Bronchial epithelial cell (primary cell): ENCODE measurements at regions not wholly inside any gene's neighbourhood (a gene's known extent, or its start where the extent isn't known, plus 50 kb on each side); places are given as distances from the start of the nearest gene placed in this dataset.

Experiments used
- DNase-seq: peaks from one replicate; pipeline ENCODE4 v3.0.0-alpha.2; 2010; ENCODE audit warnings: low read depth
- FAIRE-seq: peaks from 2 replicates; lab custom pipeline; 2011; peaks lifted over from hg19 to GRCh38; lab: Jason Lieb, UNC
- H3K27me3 ChIP-seq: 2 replicates; pipeline ENCODE4 v1.5.1; 2011; ENCODE audit warnings: low read length; ENCODE audit not compliant: control insufficient read depth, insufficient read depth
- H3K36me3 ChIP-seq: 2 replicates; pipeline ENCODE4 v1.5.1; 2011; ENCODE audit warnings: low read length; ENCODE audit not compliant: control insufficient read depth, insufficient read depth
- H3K4me3 ChIP-seq: 2 replicates; pipeline ENCODE4 v1.5.1; 2011; ENCODE audit warnings: mild to moderate bottlenecking, low read depth, low read length, control low read depth
- CTCF ChIP-seq: IDR thresholded peaks from 2 replicates; pipeline ENCODE4 v1.5.1; 2011; ENCODE audit warnings: mild to moderate bottlenecking, moderate library complexity, low read length, control low read depth, inconsistent platforms; ENCODE audit not compliant: insufficient read depth, severe bottlenecking

- DNase-seq (no peak), FAIRE-seq (no peak)
- TF ChIP-seq CTCF = no peak
- Histone ChIP-seq H3K36me3 (no peaks in the 10 kb centered on the region), H3K27me3 (no peaks in the 10 kb centered on the region), H3K4me3 (no peak overlapping the region)
Observed at GRCh38 chr5:148759101-148759500, 67.3 kb upstream of the ADRB2 start.

GRCh38 chr5:148760945-148761638 is 65.3 kb upstream of the ADRB2 start:
- Histone ChIP-seq H3K36me3 (no peaks in the 10 kb centered on the region), H3K4me3 (no peak overlapping the region), H3K27me3 (no peaks in the 10 kb centered on the region)
- TF ChIP-seq CTCF = no peak
- no peak for DNase-seq
- no peak for FAIRE-seq

- no peak for TF ChIP-seq CTCF
- no peak overlapping the region for H3K4me3 ChIP-seq
- DNase-seq (no peak), FAIRE-seq (no peak)
- H3K27me3 ChIP-seq = no peaks in the 10 kb centered on the region
- H3K36me3 ChIP-seq = no peaks in the 10 kb centered on the region
Observed at GRCh38 chr5:148763996-148764395, 62.4 kb upstream of the ADRB2 start.

- no peak for TF ChIP-seq CTCF
- Histone ChIP-seq H3K27me3 (no peaks in the 10 kb centered on the region), H3K4me3 (no peak overlapping the region), H3K36me3 (no peaks in the 10 kb centered on the region)
- DNase-seq (no peak), FAIRE-seq (no peak)
Observed at GRCh38 chr5:148765061-148765460, 61.4 kb upstream of the ADRB2 start.

GRCh38 chr5:148768806-148769415 is 57.5 kb upstream of the ADRB2 start:
- H3K27me3 ChIP-seq = no peaks in the 10 kb centered on the region
- H3K4me3 ChIP-seq = no peak overlapping the region
- no peak for TF ChIP-seq CTCF
- DNase-seq (no peak), FAIRE-seq (no peak)
- H3K36me3 ChIP-seq = no peaks in the 10 kb centered on the region
